GM12878 (cell line): ENCODE measurements at regions not wholly inside any gene's neighbourhood (a gene's known extent, or its start where the extent isn't known, plus 50 kb on each side); places are given as distances from the start of the nearest gene placed in this dataset.

Experiments
- ATAC-seq: fragments of 200-7000 bp; cut with Tn5 transposase; 3 replicates; pipeline ENCODE4 v1.9.1; 2020; ENCODE audit warnings: mild to moderate bottlenecking, moderate library complexity
- BruUV-seq: library from RNA; stranded (reverse); fragments of 400-500 nt; replicated peaks from 2 replicates; lab custom pipeline; 2021; lab: Mats Ljungman, UMichigan
- CTCF ChIA-PET: fragments of 300-600 bp; sonication (Branson Sonifier 250); formaldehyde crosslinking; extraction: SDS; loops from one replicate; lab custom pipeline; 2021; ENCODE audit warnings: inconsistent platforms; lab: Yijun Ruan, JAX
- POLR2A ChIA-PET: fragments of 350-600 bp; formaldehyde crosslinking; extraction: SDS; loops from one replicate; lab custom pipeline; 2021; ENCODE audit warnings: inconsistent platforms; lab: Charles Lee
- RAD21 ChIA-PET: fragments of 300-600 bp; sonication (Branson Sonifier 250); formaldehyde crosslinking; loops from one replicate; lab custom pipeline; 2023; ENCODE audit warnings: antibody characterized with exemption; ENCODE audit not compliant: unreplicated experiment; lab: Charles Lee
- SMC1A ChIA-PET: fragments of 300-600 bp; sonication (Branson Sonifier 250); formaldehyde crosslinking; loops from one replicate; lab custom pipeline; 2023; ENCODE audit not compliant: unreplicated experiment, uncharacterized antibody; lab: Charles Lee
- DNase-seq: peaks from one replicate; pipeline ENCODE4 v3.0.0-alpha.2; 2011; ENCODE audit warnings: low read depth, low spot score
- FAIRE-seq: peaks from 3 replicates; lab custom pipeline; 2011; peaks lifted over from hg19 to GRCh38; lab: Jason Lieb, UNC
- H2AFZ ChIP-seq: 2 replicates; pipeline ENCODE4 v1.6.0; 2011; ENCODE audit warnings: low read depth, low read length, control low read depth; ENCODE audit not compliant: control insufficient read depth
- H3K27ac ChIP-seq: 2 replicates; pipeline ENCODE4 v1.5.1; 2011; ENCODE audit warnings: control low read depth; ENCODE audit not compliant: control insufficient read depth, insufficient read depth
- H3K27me3 ChIP-seq, 2 experiments: replicated peaks in 1 of 2; 2 replicates each; pipeline versions ENCODE4 v1.6.0 to v1.6.1; 2011; ENCODE audit warnings: low read length in 1 of 2; ENCODE audit not compliant: control insufficient read depth in 2 of 2, insufficient read depth in 2 of 2
- H3K36me3 ChIP-seq, 2 experiments: 2 replicates each; pipeline ENCODE4 v1.5.1; 2011; ENCODE audit warnings: low read length in 1 of 2; ENCODE audit not compliant: control insufficient read depth in 2 of 2, insufficient read depth in 2 of 2
- H3K4me1 ChIP-seq: 2 replicates; pipeline ENCODE4 v1.6.1; 2011; ENCODE audit warnings: mild to moderate bottlenecking, low read length, moderate library complexity, mixed read lengths; ENCODE audit not compliant: control insufficient read depth, insufficient read depth
- H3K4me2 ChIP-seq: 2 replicates; pipeline ENCODE4 v1.6.0; 2011; ENCODE audit warnings: control low read depth; ENCODE audit not compliant: control insufficient read depth, insufficient read depth
- H3K4me3 ChIP-seq: fragments of 200-600 bp; sonication (generic); 2 replicates; pipeline ENCODE4 v1.5.1; 2016
- H3K79me2 ChIP-seq: 2 replicates; pipeline ENCODE4 v1.6.0; 2011; ENCODE audit warnings: low read length; ENCODE audit not compliant: control insufficient read depth, insufficient read depth
- H3K9ac ChIP-seq: 2 replicates; pipeline ENCODE4 v1.8.0; 2011; ENCODE audit warnings: low read length, control low read depth, mixed read lengths; ENCODE audit not compliant: control insufficient read depth, insufficient read depth
- H3K9me3 ChIP-seq: replicated peaks from 3 replicates; pipeline ENCODE4 v1.5.1; 2011; ENCODE audit warnings: mild to moderate bottlenecking, low read length; ENCODE audit not compliant: control insufficient read depth, insufficient read depth
- H4K20me1 ChIP-seq: 2 replicates; pipeline ENCODE4 v1.6.0; 2011; ENCODE audit not compliant: control insufficient read depth, insufficient read depth
- CBX5 ChIP-seq: sonication (generic); IDR thresholded peaks from 2 replicates; pipeline ENCODE4 v1.6.1; 2016; ENCODE audit warnings: low read depth, moderate library complexity, mild to moderate bottlenecking, inconsistent platforms
- CREB1 ChIP-seq: IDR thresholded peaks from 2 replicates; pipeline ENCODE4 v1.6.1; 2012; ENCODE audit warnings: low read depth, mild to moderate bottlenecking, inconsistent platforms
- EZH2 ChIP-seq: IDR thresholded peaks from 2 replicates; pipeline ENCODE4 v1.6.1; 2012; ENCODE audit warnings: low read depth, mild to moderate bottlenecking, control low read depth, inconsistent platforms, low read length, borderline replicate concordance; ENCODE audit not compliant: control insufficient read depth
- HCFC1 ChIP-seq: fragments of 150-350 bp; IDR thresholded peaks from 2 replicates; pipeline ENCODE4 v1.6.1; 2014; ENCODE audit warnings: low read length
- HDAC2 ChIP-seq: fragments of 200-600 bp; sonication (generic); IDR thresholded peaks from 2 replicates; pipeline ENCODE4 v1.6.1; 2017
- NFYA ChIP-seq: IDR thresholded peaks from 2 replicates; pipeline ENCODE4 v1.6.1; 2011; ENCODE audit warnings: low read depth, mild to moderate bottlenecking, low read length, improper control_type of control experiment, borderline replicate concordance
- PKNOX1 ChIP-seq: fragments of 450-650 bp; IDR thresholded peaks from 2 replicates; pipeline ENCODE4 v1.6.1; 2016; ENCODE audit warnings: mild to moderate bottlenecking
- POLR2A ChIP-seq: IDR thresholded peaks from 2 replicates; pipeline ENCODE4 v1.6.1; 2011; ENCODE audit warnings: low read depth, mild to moderate bottlenecking, low read length
- POLR2AphosphoS2 ChIP-seq: IDR thresholded peaks from 2 replicates; pipeline ENCODE4 v1.6.1; 2011; ENCODE audit warnings: low read depth, mild to moderate bottlenecking, low read length, improper control_type of control experiment, moderate library complexity
- SKIL ChIP-seq: fragments of 450-650 bp; IDR thresholded peaks from 2 replicates; pipeline ENCODE4 v1.6.1; 2017; ENCODE audit warnings: mild to moderate bottlenecking, low read depth, inconsistent platforms; ENCODE audit not compliant: poor library complexity, severe bottlenecking
- SMAD1 ChIP-seq: fragments of 450-650 bp; IDR thresholded peaks from 2 replicates; pipeline ENCODE4 v1.6.1; 2018; ENCODE audit warnings: mild to moderate bottlenecking, low read depth; ENCODE audit not compliant: partially characterized antibody
- ZNF24 ChIP-seq: fragments of 450-650 bp; IDR thresholded peaks from 2 replicates; pipeline ENCODE4 v1.6.1; 2017; ENCODE audit warnings: antibody characterized with exemption, mild to moderate bottlenecking
- WGBS: methylation state at CpG from one replicate; pipeline ENCODE4 v1.1.6; 2016; ENCODE audit warnings: low lambda C conversion rate; ENCODE audit not compliant: insufficient replicate concordance, insufficient coverage; ENCODE audit errors: missing lambda C conversion rate; 5-methylcytosine and 5-hydroxymethylcytosine counted together
- in situ Hi-C: fragments of 300-500 bp; cut with MboI; formaldehyde crosslinking; loops from 9 replicates; pipeline ENCODE4 v1.14.3; 2018; ENCODE audit warnings: mixed read lengths
- intact Hi-C: fragments of 100-400 bp; cut with micrococcal nuclease; formaldehyde crosslinking; loops from one replicate; pipeline ENCODE4 v1.14.2; 2022; ENCODE audit not compliant: unreplicated experiment
- TF ChIP-seq, protein P1 (sequence below): fragments of 150-350 bp; IDR thresholded peaks from 2 replicates; pipeline ENCODE4 v1.6.1; 2014; ENCODE audit warnings: mild to moderate bottlenecking, low read depth, low read length
- TF ChIP-seq, protein P2 (sequence below): IDR thresholded peaks from 2 replicates; pipeline ENCODE4 v1.6.1; 2011; ENCODE audit warnings: borderline replicate concordance, low read depth, mild to moderate bottlenecking, moderate library complexity, low read length; ENCODE audit not compliant: insufficient read depth, poor library complexity, severe bottlenecking
- TF ChIP-seq, protein P3 (sequence below): fragments of 150-350 bp; IDR thresholded peaks from 2 replicates; pipeline ENCODE4 v1.6.1; 2016; ENCODE audit warnings: low read depth, low read length

DNA sequence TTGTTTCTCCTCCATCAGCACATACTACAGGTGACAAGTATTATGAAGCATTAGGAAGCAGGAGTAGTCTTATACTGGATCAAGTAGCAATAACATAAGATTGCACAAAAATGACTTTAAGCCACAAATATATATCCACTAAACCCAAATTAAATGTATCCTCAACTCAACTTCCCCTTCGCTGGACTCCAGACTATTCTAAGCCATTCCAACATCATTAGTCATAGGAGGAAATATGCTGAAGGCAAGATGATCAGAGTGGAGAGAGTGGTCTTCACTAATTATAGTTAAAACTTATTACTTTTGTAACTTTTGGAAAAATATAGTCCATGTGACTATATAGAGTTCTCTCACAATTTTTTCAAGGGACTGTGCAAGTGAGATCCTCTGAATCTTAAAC is 390.7 kb upstream of the ZP4 start (continued):
- TF ChIP-seq, protein P1, sequence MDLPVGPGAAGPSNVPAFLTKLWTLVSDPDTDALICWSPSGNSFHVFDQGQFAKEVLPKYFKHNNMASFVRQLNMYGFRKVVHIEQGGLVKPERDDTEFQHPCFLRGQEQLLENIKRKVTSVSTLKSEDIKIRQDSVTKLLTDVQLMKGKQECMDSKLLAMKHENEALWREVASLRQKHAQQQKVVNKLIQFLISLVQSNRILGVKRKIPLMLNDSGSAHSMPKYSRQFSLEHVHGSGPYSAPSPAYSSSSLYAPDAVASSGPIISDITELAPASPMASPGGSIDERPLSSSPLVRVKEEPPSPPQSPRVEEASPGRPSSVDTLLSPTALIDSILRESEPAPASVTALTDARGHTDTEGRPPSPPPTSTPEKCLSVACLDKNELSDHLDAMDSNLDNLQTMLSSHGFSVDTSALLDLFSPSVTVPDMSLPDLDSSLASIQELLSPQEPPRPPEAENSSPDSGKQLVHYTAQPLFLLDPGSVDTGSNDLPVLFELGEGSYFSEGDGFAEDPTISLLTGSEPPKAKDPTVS = no peak
- TF ChIP-seq ZNF24 (no peak), CREB1 (no peak), HCFC1 (no peak), POLR2A (no peak), NFYA (no peak)
- TF ChIP-seq, protein P2, sequence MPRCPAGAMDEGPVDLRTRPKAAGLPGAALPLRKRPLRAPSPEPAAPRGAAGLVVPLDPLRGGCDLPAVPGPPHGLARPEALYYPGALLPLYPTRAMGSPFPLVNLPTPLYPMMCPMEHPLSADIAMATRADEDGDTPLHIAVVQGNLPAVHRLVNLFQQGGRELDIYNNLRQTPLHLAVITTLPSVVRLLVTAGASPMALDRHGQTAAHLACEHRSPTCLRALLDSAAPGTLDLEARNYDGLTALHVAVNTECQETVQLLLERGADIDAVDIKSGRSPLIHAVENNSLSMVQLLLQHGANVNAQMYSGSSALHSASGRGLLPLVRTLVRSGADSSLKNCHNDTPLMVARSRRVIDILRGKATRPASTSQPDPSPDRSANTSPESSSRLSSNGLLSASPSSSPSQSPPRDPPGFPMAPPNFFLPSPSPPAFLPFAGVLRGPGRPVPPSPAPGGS = no peak

DNA sequence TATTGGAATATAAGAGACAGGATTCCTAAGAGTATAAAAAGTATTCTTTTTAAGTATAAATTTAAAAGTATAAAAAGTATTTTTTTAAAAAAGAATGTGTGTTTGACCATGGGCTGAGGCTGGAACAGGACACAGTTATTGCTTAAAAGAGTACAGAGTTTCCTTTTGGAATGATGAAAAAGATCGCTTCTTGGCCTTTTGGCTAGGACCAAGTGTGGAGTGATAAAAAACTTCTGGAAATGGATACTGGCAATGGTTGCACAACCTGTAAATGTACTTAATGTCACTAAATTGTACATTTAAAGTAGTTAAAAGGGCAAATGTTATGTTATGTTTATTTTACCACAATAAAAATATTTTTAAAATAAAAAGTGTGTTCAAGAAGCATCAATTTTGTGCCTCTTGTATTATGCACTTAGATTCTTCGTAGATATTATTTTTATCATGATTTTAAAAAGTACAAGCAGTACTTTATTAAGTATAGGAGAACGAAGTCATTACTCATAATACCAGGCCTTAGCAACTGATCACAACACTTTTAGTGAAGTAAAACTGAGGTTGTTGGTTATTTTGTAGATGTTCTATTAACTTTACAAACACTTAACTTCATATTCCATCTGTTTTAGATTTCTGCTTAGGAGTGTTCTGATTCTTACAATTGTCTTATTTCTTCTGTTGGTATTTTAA is 389.1 kb upstream of the ZP4 start:
- ChIA-PET SMC1A (no interaction called here), POLR2A (no interaction called here), CTCF (no interaction called here), RAD21 (no interaction called here)
- Histone ChIP-seq H3K27me3 (no peaks in the 10 kb centered on the region), H4K20me1 (no peaks in the 10 kb centered on the region), H3K9me3 (no peaks in the 10 kb centered on the region), H3K27ac (no peak overlapping the region), H3K4me1 (no peaks in the 10 kb centered on the region), H3K9ac (no peak overlapping the region), H3K4me2 (no peak overlapping the region), H3K4me3 (no peak overlapping the region), H3K79me2 (no peaks in the 10 kb centered on the region), H3K36me3 (no peaks in the 10 kb centered on the region), H2AFZ (no peak overlapping the region)
- DNase-seq (no peak), ATAC-seq (no peak), FAIRE-seq (no peak)
- 3% methylated on average over 3 of the region's 3 CpGs for WGBS
- no TSS peak for BruUV-seq
- in situ Hi-C loops (no loop called here), intact Hi-C loops (no loop called here)
- TF ChIP-seq, protein P3, sequence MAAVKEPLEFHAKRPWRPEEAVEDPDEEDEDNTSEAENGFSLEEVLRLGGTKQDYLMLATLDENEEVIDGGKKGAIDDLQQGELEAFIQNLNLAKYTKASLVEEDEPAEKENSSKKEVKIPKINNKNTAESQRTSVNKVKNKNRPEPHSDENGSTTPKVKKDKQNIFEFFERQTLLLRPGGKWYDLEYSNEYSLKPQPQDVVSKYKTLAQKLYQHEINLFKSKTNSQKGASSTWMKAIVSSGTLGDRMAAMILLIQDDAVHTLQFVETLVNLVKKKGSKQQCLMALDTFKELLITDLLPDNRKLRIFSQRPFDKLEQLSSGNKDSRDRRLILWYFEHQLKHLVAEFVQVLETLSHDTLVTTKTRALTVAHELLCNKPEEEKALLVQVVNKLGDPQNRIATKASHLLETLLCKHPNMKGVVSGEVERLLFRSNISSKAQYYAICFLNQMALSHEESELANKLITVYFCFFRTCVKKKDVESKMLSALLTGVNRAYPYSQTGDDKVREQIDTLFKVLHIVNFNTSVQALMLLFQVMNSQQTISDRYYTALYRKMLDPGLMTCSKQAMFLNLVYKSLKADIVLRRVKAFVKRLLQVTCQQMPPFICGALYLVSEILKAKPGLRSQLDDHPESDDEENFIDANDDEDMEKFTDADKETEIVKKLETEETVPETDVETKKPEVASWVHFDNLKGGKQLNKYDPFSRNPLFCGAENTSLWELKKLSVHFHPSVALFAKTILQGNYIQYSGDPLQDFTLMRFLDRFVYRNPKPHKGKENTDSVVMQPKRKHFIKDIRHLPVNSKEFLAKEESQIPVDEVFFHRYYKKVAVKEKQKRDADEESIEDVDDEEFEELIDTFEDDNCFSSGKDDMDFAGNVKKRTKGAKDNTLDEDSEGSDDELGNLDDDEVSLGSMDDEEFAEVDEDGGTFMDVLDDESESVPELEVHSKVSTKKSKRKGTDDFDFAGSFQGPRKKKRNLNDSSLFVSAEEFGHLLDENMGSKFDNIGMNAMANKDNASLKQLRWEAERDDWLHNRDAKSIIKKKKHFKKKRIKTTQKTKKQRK = no peak
- TF ChIP-seq EZH2 = no peak
- TF ChIP-seq POLR2AphosphoS2 = no peak
- TF ChIP-seq SMAD1 = no peak
- no peak for TF ChIP-seq SKIL
- TF ChIP-seq HDAC2 = no peak
- no peak for TF ChIP-seq CBX5
- no peak for TF ChIP-seq PKNOX1
